Mesendoderm (in vitro differentiated cells): ENCODE measurements at regions not wholly inside any gene's neighbourhood (a gene's known extent, or its start where the extent isn't known, plus 50 kb on each side); places are given as distances from the start of the nearest gene placed in this dataset.

Source experiments
- DNase-seq: peaks from one replicate; pipeline ENCODE4 v3.0.0; 2013
- H2AK5ac ChIP-seq: 2 replicates; pipeline ENCODE4 v1.6.1; 2013; ENCODE audit warnings: low read length, inconsistent platforms
- H2BK120ac ChIP-seq: 2 replicates; pipeline ENCODE4 v1.6.1; 2013; ENCODE audit warnings: low read depth, mild to moderate bottlenecking, low read length, moderate library complexity, mixed read lengths
- H2BK15ac ChIP-seq: replicated peaks from 2 replicates; pipeline ENCODE4 v1.6.1; 2013; ENCODE audit warnings: low read depth, mild to moderate bottlenecking, moderate library complexity
- H2BK5ac ChIP-seq: 2 replicates; pipeline ENCODE4 v1.6.1; 2013; ENCODE audit warnings: low read length, inconsistent platforms
- H3K18ac ChIP-seq: 2 replicates; pipeline ENCODE4 v1.6.1; 2013; ENCODE audit warnings: mild to moderate bottlenecking, low read length, mixed read lengths
- H3K23ac ChIP-seq: one replicate; pipeline ENCODE4 v1.6.1; 2013; ENCODE audit warnings: low read length
- H3K27ac ChIP-seq: 2 replicates; pipeline ENCODE4 v1.5.1; 2013; ENCODE audit warnings: low read depth, mild to moderate bottlenecking, inconsistent platforms, low read length, moderate library complexity
- H3K27me3 ChIP-seq: 2 replicates; pipeline ENCODE4 v1.6.1; 2013; ENCODE audit warnings: low read length, control low read depth, mild to moderate bottlenecking, inconsistent platforms; ENCODE audit not compliant: insufficient read depth, poor library complexity
- H3K36me3 ChIP-seq: 2 replicates; pipeline ENCODE4 v1.6.1; 2013; ENCODE audit warnings: low read length, inconsistent platforms; ENCODE audit not compliant: control insufficient read depth, insufficient read depth
- H3K4ac ChIP-seq: one replicate; pipeline ENCODE4 v1.6.1; 2013; ENCODE audit warnings: low read depth, mild to moderate bottlenecking, low read length, moderate library complexity
- H3K4me1 ChIP-seq: 2 replicates; pipeline ENCODE4 v1.6.1; 2013; ENCODE audit warnings: low read depth, low read length, inconsistent platforms; ENCODE audit not compliant: control insufficient read depth
- H3K4me2 ChIP-seq: 2 replicates; pipeline ENCODE4 v1.6.1; 2013; ENCODE audit warnings: low read length
- H3K4me3 ChIP-seq: 2 replicates; pipeline ENCODE4 v1.5.1; 2013; ENCODE audit warnings: mild to moderate bottlenecking, low read length
- H3K56ac ChIP-seq: one replicate; pipeline ENCODE4 v1.6.1; 2013; ENCODE audit warnings: low read length
- H3K79me1 ChIP-seq: 2 replicates; pipeline ENCODE4 v1.6.1; 2013; ENCODE audit warnings: low read length, inconsistent platforms
- H3K79me2 ChIP-seq: 2 replicates; pipeline ENCODE4 v1.6.1; 2013; ENCODE audit warnings: mild to moderate bottlenecking, low read length; ENCODE audit not compliant: control insufficient read depth, insufficient read depth
- H3K9ac ChIP-seq: 2 replicates; pipeline ENCODE4 v1.6.1; 2013; ENCODE audit warnings: low read length, inconsistent platforms
- H4K5ac ChIP-seq: one replicate; pipeline ENCODE4 v1.6.1; 2013; ENCODE audit warnings: low read length
- H4K8ac ChIP-seq: one replicate; pipeline ENCODE4 v1.6.1; 2013; ENCODE audit warnings: low read depth, mild to moderate bottlenecking, control low read depth, low read length, moderate library complexity
- WGBS: extraction: QIAGEN DNeasy Blood & Tissue Kit; methylation state at CpG from one replicate; pipeline ENCODE4 v1.1.7; 2013; ENCODE audit warnings: low lambda C conversion rate, missing lambda C conversion rate; ENCODE audit not compliant: insufficient coverage; ENCODE audit errors: extremely low coverage; 5-methylcytosine and 5-hydroxymethylcytosine counted together

DNA sequence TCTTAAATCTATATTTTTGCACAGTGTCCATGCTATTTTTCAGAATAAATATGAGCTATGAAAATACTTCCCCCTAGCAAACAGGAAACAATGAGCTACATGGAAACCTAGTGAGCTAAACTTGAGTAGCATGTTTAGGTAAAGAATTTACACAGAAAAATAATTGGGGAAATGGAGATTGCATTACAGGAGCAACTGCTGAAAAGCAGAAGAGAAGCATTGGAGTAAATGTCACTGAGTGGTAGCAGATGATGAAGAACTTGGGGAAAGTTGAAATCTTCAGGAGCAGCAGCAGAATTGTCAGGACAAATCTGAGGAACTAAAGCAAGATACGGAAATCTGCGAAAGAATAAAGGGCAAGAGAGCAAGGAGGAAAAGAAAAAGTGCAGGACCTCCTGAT lies 610.3 kb downstream of the TLE1 start:
- H3K79me1 ChIP-seq = no peaks in the 10 kb centered on the region
- WGBS = no CpG with 5 or more reads among the region's 2 CpGs
- no peaks in the 10 kb centered on the region for H3K27me3 ChIP-seq

DNA sequence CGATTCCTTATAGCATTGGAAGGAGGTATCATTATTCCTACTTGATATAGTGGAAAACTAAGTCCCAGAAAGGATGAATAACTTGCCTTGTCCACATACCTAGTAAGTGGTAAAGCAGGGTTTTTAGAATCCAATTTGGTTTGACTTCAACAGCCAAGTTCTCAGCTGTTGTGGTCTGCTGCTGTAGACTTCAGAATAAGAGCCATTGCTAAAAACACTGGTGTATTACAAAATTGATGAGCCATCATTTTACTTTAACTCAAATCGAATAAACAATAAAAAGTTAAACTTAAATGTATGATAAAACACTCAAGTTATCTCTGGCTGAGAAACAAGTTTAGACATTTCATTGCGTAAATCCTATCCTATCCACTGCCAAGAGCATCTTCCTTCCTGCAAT lies 610.8 kb downstream of the TLE1 start:
- H3K9ac ChIP-seq = no peak overlapping the region
- H3K27me3 ChIP-seq = no peaks in the 10 kb centered on the region
- H3K27ac ChIP-seq = no peak overlapping the region
- no peak overlapping the region for H2BK120ac ChIP-seq
- no peak overlapping the region for H2AK5ac ChIP-seq
- no peak for DNase-seq
- no peak overlapping the region for H4K8ac ChIP-seq
- H3K36me3 ChIP-seq = no peaks in the 10 kb centered on the region
- H4K5ac ChIP-seq = no peak overlapping the region
- H3K56ac ChIP-seq = no peak overlapping the region
- no peak overlapping the region for H3K23ac ChIP-seq
- no peaks in the 10 kb centered on the region for H3K79me1 ChIP-seq
- H3K4me1 ChIP-seq = no peaks in the 10 kb centered on the region
- H3K79me2 ChIP-seq = no peaks in the 10 kb centered on the region
- no peak overlapping the region for H2BK5ac ChIP-seq
- no peak overlapping the region for H3K18ac ChIP-seq
- H2BK15ac ChIP-seq = no peak overlapping the region
- no peak overlapping the region for H3K4ac ChIP-seq
- no CpG with 5 or more reads among the region's 3 CpGs for WGBS
- no peak overlapping the region for H3K4me3 ChIP-seq
- H3K4me2 ChIP-seq = no peak overlapping the region

More for the DNA sequence above, 610.3 kb downstream of the TLE1 start:
- Histone ChIP-seq H2BK5ac (no peak overlapping the region), H3K79me2 (no peaks in the 10 kb centered on the region), H2AK5ac (no peak overlapping the region), H3K18ac (no peak overlapping the region), H4K8ac (no peak overlapping the region), H2BK120ac (no peak overlapping the region), H3K4me3 (no peak overlapping the region), H3K36me3 (no peaks in the 10 kb centered on the region), H3K4ac (no peak overlapping the region), H4K5ac (no peak overlapping the region), H3K4me1 (no peaks in the 10 kb centered on the region), H3K56ac (no peak overlapping the region), H2BK15ac (no peak overlapping the region), H3K9ac (no peak overlapping the region), H3K4me2 (no peak overlapping the region), H3K27ac (no peak overlapping the region), H3K23ac (no peak overlapping the region)
- no peak for DNase-seq

DNA sequence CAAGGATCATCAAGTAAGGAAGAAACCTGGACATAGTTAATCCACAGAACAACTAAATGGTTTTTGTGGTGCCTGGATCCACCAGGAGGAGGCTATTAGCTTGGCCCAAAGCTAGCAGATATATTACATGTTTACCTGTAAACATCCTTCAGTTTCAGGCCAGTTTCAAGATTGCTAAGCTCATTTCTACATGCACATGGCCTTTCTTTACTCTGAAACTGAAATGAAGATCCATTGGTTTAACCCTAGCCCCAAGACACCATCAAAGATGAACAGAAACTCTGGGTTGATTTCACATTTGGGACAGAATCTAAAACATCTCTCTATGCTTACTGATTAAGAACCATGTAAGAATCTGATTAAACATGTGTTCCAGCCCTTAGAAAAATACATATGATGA lies 611.8 kb downstream of the TLE1 start:
- no peak overlapping the region for H3K4ac ChIP-seq
- H3K18ac ChIP-seq = no peak overlapping the region

DNA sequence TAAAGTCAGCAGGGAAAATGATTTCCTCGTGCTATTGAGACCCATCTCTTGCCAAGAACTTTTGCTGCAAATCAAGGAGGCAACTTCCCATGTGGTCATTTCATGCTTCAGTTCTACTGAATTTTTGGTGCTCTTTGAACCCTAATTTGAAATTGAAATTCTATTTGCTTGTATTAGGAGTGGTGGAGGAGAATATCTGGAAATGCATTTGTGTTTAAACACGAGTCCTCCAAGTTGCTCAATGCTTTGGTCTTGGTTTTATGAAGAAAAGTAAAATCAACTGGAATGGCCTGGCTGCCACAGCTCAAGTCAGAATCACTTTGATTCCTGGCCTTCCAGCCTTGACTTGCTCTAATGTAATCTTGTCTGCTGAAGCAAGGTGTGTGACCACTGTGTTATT lies 613.2 kb downstream of the TLE1 start:
- H3K27ac ChIP-seq = no peak overlapping the region
- H3K36me3 ChIP-seq = no peaks in the 10 kb centered on the region
- H4K5ac ChIP-seq = no peak overlapping the region
- no peak overlapping the region for H3K4ac ChIP-seq
- H2BK5ac ChIP-seq = no peak overlapping the region
- H3K18ac ChIP-seq = no peak overlapping the region
- no peak overlapping the region for H4K8ac ChIP-seq
- WGBS = no CpG with 5 or more reads among the region's 2 CpGs
- no peak overlapping the region for H2BK120ac ChIP-seq
- no peaks in the 10 kb centered on the region for H3K27me3 ChIP-seq
- no peak overlapping the region for H3K9ac ChIP-seq
- no peak overlapping the region for H3K4me3 ChIP-seq
- H2BK15ac ChIP-seq = no peak overlapping the region
- H3K56ac ChIP-seq = no peak overlapping the region
- no peaks in the 10 kb centered on the region for H3K4me1 ChIP-seq
- H2AK5ac ChIP-seq = no peak overlapping the region
- DNase-seq = no peak
- H3K4me2 ChIP-seq = no peak overlapping the region
- no peaks in the 10 kb centered on the region for H3K79me1 ChIP-seq
- no peak overlapping the region for H3K23ac ChIP-seq
- no peaks in the 10 kb centered on the region for H3K79me2 ChIP-seq

More for the DNA sequence above, 611.8 kb downstream of the TLE1 start:
- Histone ChIP-seq H3K56ac (no peak overlapping the region), H4K8ac (no peak overlapping the region), H3K23ac (no peak overlapping the region), H2BK120ac (no peak overlapping the region), H3K27me3 (no peaks in the 10 kb centered on the region), H2BK5ac (no peak overlapping the region), H3K4me1 (no peaks in the 10 kb centered on the region), H3K4me2 (no peak overlapping the region), H3K79me2 (no peaks in the 10 kb centered on the region), H3K9ac (no peak overlapping the region), H2BK15ac (peak overlapping the region; percentile 57), H2AK5ac (no peak overlapping the region), H3K79me1 (no peaks in the 10 kb centered on the region), H3K36me3 (no peaks in the 10 kb centered on the region), H4K5ac (no peak overlapping the region), H3K27ac (no peak overlapping the region), H3K4me3 (no peak overlapping the region)
- DNase-seq = no peak

DNA sequence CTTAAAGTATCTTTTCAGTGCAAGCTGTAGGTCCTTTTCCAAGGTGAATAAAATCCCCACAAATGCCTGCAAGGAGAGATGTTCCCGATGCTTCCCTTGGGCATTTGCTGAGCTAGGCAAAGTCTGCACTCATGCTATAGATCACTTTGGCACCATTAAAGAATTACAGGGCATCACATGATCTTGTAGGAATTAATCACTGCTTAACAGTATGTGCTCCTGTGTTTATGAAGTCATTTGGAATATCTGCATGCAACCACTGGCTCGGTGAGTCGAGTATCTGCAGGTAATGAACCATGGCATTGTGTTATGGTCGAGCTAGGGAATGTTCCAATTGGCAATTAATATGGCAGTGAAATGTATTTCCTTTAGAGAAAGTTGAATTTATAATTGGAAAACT lies 615.1 kb downstream of the TLE1 start:
- Histone ChIP-seq H3K36me3 (no peaks in the 10 kb centered on the region), H3K18ac (no peak overlapping the region), H3K4me3 (no peak overlapping the region), H3K23ac (no peak overlapping the region), H3K79me1 (no peaks in the 10 kb centered on the region), H2BK5ac (no peak overlapping the region), H3K4ac (no peak overlapping the region), H4K5ac (no peak overlapping the region), H3K27ac (no peak overlapping the region), H4K8ac (no peak overlapping the region), H3K4me1 (no peaks in the 10 kb centered on the region), H2BK120ac (no peak overlapping the region), H3K56ac (no peak overlapping the region), H3K79me2 (no peaks in the 10 kb centered on the region), H3K4me2 (no peak overlapping the region), H3K9ac (no peak overlapping the region), H2BK15ac (no peak overlapping the region), H3K27me3 (no peaks in the 10 kb centered on the region), H2AK5ac (no peak overlapping the region)
- DNase-seq = no peak
- no CpG with 5 or more reads among the region's 4 CpGs for WGBS

DNA sequence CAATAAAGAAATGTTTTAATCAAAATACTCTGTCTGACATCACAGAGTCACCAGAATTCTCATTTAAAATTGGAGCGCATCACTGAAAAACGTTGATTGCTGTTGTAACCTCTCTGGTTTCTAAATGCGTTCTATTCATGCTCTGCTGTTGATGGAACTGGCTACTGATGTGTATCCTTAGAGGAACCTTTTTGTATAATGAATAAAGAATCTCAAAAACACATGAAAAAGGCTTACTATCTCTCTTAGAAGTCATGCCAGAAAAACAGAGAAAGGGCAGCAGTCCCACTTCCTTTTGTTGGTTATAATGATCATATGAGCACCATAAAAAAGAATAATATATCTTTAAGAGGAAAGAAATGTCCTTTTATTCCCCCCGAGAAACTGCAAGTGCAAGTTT lies 615.5 kb downstream of the TLE1 start:
- WGBS = no CpG with 5 or more reads among the region's 4 CpGs
- no peak overlapping the region for H3K18ac ChIP-seq

More for the DNA sequence above, 615.5 kb downstream of the TLE1 start:
- no peaks in the 10 kb centered on the region for H3K4me1 ChIP-seq
- no peak overlapping the region for H3K4me2 ChIP-seq
- H2BK15ac ChIP-seq = no peak overlapping the region
- DNase-seq = no peak
- no peaks in the 10 kb centered on the region for H3K79me2 ChIP-seq
- H3K4me3 ChIP-seq = no peak overlapping the region
- H3K23ac ChIP-seq = no peak overlapping the region
- H3K27ac ChIP-seq = no peak overlapping the region
- no peak overlapping the region for H2BK5ac ChIP-seq
- H3K9ac ChIP-seq = no peak overlapping the region
- no peak overlapping the region for H2AK5ac ChIP-seq
- H3K4ac ChIP-seq = no peak overlapping the region
- no peak overlapping the region for H3K56ac ChIP-seq
- no peak overlapping the region for H4K8ac ChIP-seq
- H4K5ac ChIP-seq = no peak overlapping the region
- H3K36me3 ChIP-seq = no peaks in the 10 kb centered on the region
- no peak overlapping the region for H2BK120ac ChIP-seq
- H3K79me1 ChIP-seq = no peaks in the 10 kb centered on the region
- H3K27me3 ChIP-seq = no peaks in the 10 kb centered on the region
